Suprapubic skin (tissue), 4 donors: ENCODE measurements at regions not wholly inside any gene's neighbourhood (a gene's known extent, or its start where the extent isn't known, plus 50 kb on each side); places are given as distances from the start of the nearest gene placed in this dataset.

Source experiments
- DNase-seq, 2 donors: peaks; one replicate each; pipeline ENCODE4 v3.0.0-alpha.2; 2019; ENCODE audit warnings: low spot score in 2 of 2
- H3K27ac ChIP-seq: fragments of 200-600 bp; sonication (generic); one replicate; pipeline ENCODE4 v1.5.1; 2019
- H3K27me3 ChIP-seq: fragments of 200-600 bp; sonication (generic); one replicate; pipeline ENCODE4 v1.5.1; 2019
- H3K36me3 ChIP-seq: fragments of 200-600 bp; sonication (generic); one replicate; pipeline ENCODE4 v1.5.1; 2019
- H3K4me1 ChIP-seq: fragments of 200-600 bp; sonication (generic); one replicate; pipeline ENCODE4 v1.5.1; 2019
- H3K4me3 ChIP-seq: fragments of 200-600 bp; sonication (generic); one replicate; pipeline ENCODE4 v1.5.1; 2019; ENCODE audit warnings: mild to moderate bottlenecking
- H3K9me3 ChIP-seq: fragments of 200-600 bp; sonication (generic); one replicate; pipeline ENCODE4 v1.5.1; 2019
- EP300 ChIP-seq: sonication (generic); formaldehyde crosslinking; IDR thresholded peaks from one replicate; pipeline ENCODE4 v1.6.1; 2017; ENCODE audit warnings: antibody characterized with exemption
- POLR2A ChIP-seq, 2 donors: fragments of 450-650 bp; IDR thresholded peaks; one replicate each; pipeline ENCODE4 v1.6.1; 2017; ENCODE audit warnings: antibody characterized with exemption in 2 of 2, mild to moderate bottlenecking in 2 of 2, moderate library complexity in 2 of 2
- POLR2AphosphoS5 ChIP-seq, 3 donors: sonication (generic); formaldehyde crosslinking; IDR thresholded peaks; one replicate each; pipeline ENCODE4 v1.6.1; 2017; ENCODE audit warnings: antibody characterized with exemption in 3 of 3
- WGBS: methylation state at CpG from one replicate; pipeline ENCODE4 v1.1.5; 2018; 5-methylcytosine and 5-hydroxymethylcytosine counted together
- TF ChIP-seq, protein P1 (sequence below), 2 donors: fragments of 200-600 bp in 1 of 2; fragments of 450-650 bp in 1 of 2; sonication (generic) in 1 of 2; IDR thresholded peaks; one replicate each; pipeline ENCODE4 v1.5.1; 2016 to 2019; ENCODE audit warnings: antibody characterized with exemption in 2 of 2, mild to moderate bottlenecking in 1 of 2, moderate library complexity in 1 of 2

DNA sequence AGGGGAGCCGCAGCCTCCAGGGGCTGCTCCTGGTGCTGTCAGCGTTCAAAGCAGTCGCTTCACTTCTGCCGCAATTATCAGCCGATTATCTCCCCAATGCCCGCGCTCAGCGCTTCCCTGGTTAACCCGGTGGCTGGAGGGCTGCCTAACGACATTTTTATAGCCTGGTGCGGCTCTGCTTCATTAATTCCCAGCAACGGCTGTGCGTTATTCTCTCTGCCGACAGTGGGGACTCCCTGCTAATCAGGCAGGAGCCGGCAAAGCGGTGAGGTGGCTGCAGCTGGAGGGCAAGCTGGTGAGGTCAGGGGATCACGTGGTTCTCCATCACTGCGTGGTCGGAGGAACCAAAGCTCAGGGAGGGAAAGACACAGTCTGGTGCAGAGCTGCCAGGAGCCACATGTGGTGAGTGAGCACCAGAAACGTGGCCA lies 62.9 kb downstream of the GLRX5 start:
- H3K36me3 ChIP-seq, result no peaks in the 10 kb centered on the region
- H3K27me3 ChIP-seq, result peaks cover 41% of the 10 kb centered on the region
- no peaks in the 10 kb centered on the region for H3K4me1 ChIP-seq
- H3K4me3 ChIP-seq, result no peak overlapping the region
- WGBS, result 6% methylated on average over 18 of the region's 20 CpGs
- DNase-seq, result no peak
- no peak overlapping the region for H3K27ac ChIP-seq
- no peak for TF ChIP-seq POLR2AphosphoS5 (IDR thresholded peaks at IDR 0.05)
- TF ChIP-seq POLR2A (IDR thresholded peaks at IDR 0.05), result no peak
- no peak for TF ChIP-seq EP300
- TF ChIP-seq, protein P1, sequence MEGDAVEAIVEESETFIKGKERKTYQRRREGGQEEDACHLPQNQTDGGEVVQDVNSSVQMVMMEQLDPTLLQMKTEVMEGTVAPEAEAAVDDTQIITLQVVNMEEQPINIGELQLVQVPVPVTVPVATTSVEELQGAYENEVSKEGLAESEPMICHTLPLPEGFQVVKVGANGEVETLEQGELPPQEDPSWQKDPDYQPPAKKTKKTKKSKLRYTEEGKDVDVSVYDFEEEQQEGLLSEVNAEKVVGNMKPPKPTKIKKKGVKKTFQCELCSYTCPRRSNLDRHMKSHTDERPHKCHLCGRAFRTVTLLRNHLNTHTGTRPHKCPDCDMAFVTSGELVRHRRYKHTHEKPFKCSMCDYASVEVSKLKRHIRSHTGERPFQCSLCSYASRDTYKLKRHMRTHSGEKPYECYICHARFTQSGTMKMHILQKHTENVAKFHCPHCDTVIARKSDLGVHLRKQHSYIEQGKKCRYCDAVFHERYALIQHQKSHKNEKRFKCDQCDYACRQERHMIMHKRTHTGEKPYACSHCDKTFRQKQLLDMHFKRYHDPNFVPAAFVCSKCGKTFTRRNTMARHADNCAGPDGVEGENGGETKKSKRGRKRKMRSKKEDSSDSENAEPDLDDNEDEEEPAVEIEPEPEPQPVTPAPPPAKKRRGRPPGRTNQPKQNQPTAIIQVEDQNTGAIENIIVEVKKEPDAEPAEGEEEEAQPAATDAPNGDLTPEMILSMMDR (IDR thresholded peaks at IDR 0.05), result no peak
- no peaks in the 10 kb centered on the region for H3K9me3 ChIP-seq

DNA sequence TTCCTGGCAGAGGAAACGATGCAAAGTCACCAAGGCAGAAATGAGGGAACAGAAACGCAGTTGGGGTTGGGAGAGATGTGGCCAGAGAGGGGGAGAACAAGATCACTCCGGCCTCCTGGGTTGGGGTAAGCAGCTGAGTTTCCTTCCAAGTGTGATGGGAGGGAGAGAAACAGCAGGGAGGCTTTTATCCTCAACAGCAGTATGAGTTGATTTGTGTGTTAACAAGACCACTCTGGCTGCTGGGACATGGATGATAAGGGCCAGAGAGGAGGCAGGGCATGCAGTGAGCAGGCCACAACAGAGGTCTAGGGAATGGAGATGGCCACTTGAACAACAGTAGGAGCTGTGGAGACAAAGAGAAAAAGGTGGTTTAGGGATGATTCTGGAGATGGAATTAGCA lies 66.8 kb downstream of the GLRX5 start:
- 49% methylated on average over 3 of the region's 3 CpGs for WGBS
- Histone ChIP-seq H3K4me1 (no peaks in the 10 kb centered on the region), H3K9me3 (no peaks in the 10 kb centered on the region), H3K4me3 (no peak overlapping the region), H3K27ac (no peak overlapping the region), H3K36me3 (no peaks in the 10 kb centered on the region), H3K27me3 (peaks cover 56% of the 10 kb centered on the region)
- TF ChIP-seq POLR2AphosphoS5 (IDR thresholded peaks at IDR 0.05) (no peak), EP300 (no peak), POLR2A (IDR thresholded peaks at IDR 0.05) (no peak)
- TF ChIP-seq, protein P1 (IDR thresholded peaks at IDR 0.05), result no peak
- no peak for DNase-seq

DNA sequence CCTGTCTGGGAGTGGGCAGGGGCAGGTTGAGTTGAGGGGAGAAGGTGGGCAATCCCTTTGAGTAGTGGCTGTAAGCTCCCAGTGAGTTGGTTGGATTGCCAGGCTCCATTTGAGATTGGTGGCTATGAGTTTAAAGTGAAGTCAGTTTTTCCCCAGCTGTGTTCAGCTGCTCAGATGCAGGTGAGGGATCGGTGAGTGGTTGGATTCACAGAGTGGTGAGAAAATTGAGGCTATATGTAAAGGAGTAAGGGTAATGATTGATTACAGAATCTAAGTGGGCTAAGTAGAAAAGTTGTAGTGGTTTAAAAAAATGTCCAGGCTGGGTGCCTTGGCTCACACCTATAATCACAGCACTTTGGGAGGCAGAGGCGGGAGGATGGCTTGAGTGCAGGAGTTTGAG lies 68.6 kb downstream of the GLRX5 start:
- H3K27me3 ChIP-seq, result peaks cover 52% of the 10 kb centered on the region

DNA sequence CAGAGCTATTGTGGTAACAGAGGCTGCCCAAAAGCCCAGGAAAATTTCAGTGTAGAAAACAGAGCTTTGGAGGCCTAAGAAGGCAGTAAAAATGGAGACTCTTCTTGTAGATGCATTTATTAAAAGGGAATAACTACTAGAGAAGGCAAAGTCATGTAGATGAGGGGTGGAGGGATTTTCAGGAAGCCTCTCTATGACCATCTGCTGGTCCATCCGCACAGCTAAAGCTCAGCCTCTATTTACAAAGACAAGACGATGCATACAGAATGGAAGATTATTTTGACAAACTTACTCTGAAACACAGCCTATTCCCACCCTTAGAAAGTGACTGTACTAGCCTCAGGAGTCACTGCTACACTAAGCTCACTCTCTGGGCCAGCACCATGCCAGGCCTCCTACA lies 71.4 kb downstream of the GLRX5 start:
- TF ChIP-seq EP300 (no peak), POLR2A (IDR thresholded peaks at IDR 0.05) (no peak), POLR2AphosphoS5 (IDR thresholded peaks at IDR 0.05) (no peak)
- TF ChIP-seq, protein P1 (IDR thresholded peaks at IDR 0.05), result no peak
- H3K4me3 ChIP-seq, result no peak overlapping the region
- DNase-seq, result no peak
- H3K4me1 ChIP-seq, result no peaks in the 10 kb centered on the region
- WGBS, result 90% methylated on average over 2 of the region's 2 CpGs
- no peaks in the 10 kb centered on the region for H3K9me3 ChIP-seq
- no peaks in the 10 kb centered on the region for H3K36me3 ChIP-seq
- no peak overlapping the region for H3K27ac ChIP-seq
- peaks cover 58% of the 10 kb centered on the region for H3K27me3 ChIP-seq

More for the DNA sequence above, 68.6 kb downstream of the GLRX5 start:
- H3K27ac ChIP-seq, result no peak overlapping the region
- H3K9me3 ChIP-seq, result no peaks in the 10 kb centered on the region
- DNase-seq, result no peak
- WGBS, result 90% methylated on average over 2 of the region's 2 CpGs
- no peak for TF ChIP-seq POLR2A (IDR thresholded peaks at IDR 0.05)
- no peaks in the 10 kb centered on the region for H3K4me1 ChIP-seq
- no peaks in the 10 kb centered on the region for H3K36me3 ChIP-seq
- no peak overlapping the region for H3K4me3 ChIP-seq

DNA sequence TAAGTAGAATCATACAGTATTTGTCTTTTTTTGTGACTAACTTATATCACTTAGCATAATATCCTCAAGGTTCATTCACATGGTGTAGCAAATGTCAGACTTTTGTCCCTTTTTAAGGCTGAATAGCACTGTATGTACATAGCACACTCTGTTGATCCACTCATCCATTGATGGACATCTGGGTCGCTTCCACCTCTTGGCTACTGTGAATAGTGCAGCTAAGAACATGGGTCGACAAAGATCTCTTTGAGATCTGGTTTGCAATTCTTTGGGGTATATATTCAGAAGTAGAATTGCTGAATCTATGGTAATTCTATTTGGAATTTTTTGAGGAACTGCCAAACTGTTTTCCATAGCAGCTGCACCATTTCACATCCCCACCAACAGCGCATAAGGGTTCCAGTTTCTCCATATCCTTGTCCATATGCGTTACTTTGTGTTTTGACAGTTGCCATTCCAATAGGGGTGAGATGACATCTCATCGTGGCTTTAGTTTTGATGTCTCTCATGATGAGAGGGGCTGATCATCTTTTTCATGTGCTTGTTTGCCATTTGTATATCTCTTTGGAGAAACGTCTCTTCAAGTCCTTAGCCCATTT lies 73.9 kb downstream of the GLRX5 start:
- no peak for TF ChIP-seq EP300
- no peak for TF ChIP-seq POLR2AphosphoS5 (IDR thresholded peaks at IDR 0.05)
- no peak for TF ChIP-seq POLR2A (IDR thresholded peaks at IDR 0.05)
- TF ChIP-seq, protein P1 (IDR thresholded peaks at IDR 0.05), result no peak
- no peaks in the 10 kb centered on the region for H3K36me3 ChIP-seq
- no peaks in the 10 kb centered on the region for H3K9me3 ChIP-seq
- no peaks in the 10 kb centered on the region for H3K4me1 ChIP-seq
- H3K27ac ChIP-seq, result no peak overlapping the region
- peaks cover 66% of the 10 kb centered on the region for H3K27me3 ChIP-seq
- WGBS, result 83% methylated on average over 6 of the region's 6 CpGs
- no peak overlapping the region for H3K4me3 ChIP-seq
- DNase-seq, result no peak
